Neural cell (in vitro differentiated cells): ENCODE measurements at regions not wholly inside any gene's neighbourhood (a gene's known extent, or its start where the extent isn't known, plus 50 kb on each side); places are given as distances from the start of the nearest gene placed in this dataset.

ENCODE experiments used
- H2AFZ ChIP-seq: fragments of 200-600, 300-800 bp; sonication (generic), shearing (Covaris generic); 2 replicates; pipeline ENCODE4 v1.6.0; 2014; ENCODE audit warnings: low read depth, mild to moderate bottlenecking, antibody characterized with exemption, low read length, moderate library complexity
- H3F3A ChIP-seq: fragments of 200-600 bp; shearing (Covaris generic); 2 replicates; pipeline ENCODE4 v1.6.1; 2016; ENCODE audit warnings: mild to moderate bottlenecking, moderate library complexity, mixed read lengths, antibody characterized with exemption, low read length; ENCODE audit not compliant: insufficient read depth, poor library complexity, severe bottlenecking
- H3K27ac ChIP-seq: fragments of 200-600, 300-800 bp; sonication (generic), shearing (Covaris generic); 2 replicates; pipeline ENCODE4 v1.5.1; 2014; ENCODE audit warnings: mild to moderate bottlenecking, low read length, moderate library complexity
- H3K27me3 ChIP-seq: fragments of 300-800, 200-600 bp; sonication (generic), shearing (Covaris generic); 2 replicates; pipeline ENCODE4 v1.6.0; 2014; ENCODE audit warnings: mild to moderate bottlenecking, low read depth, low read length, moderate library complexity; ENCODE audit not compliant: insufficient read depth
- H3K36me3 ChIP-seq: fragments of 300-800, 200-600 bp; sonication (generic), shearing (Covaris generic); 2 replicates; pipeline ENCODE4 v1.5.1; 2014; ENCODE audit warnings: mild to moderate bottlenecking, antibody characterized with exemption, low read length, moderate library complexity; ENCODE audit not compliant: insufficient read depth
- H3K4me2 ChIP-seq: fragments of 300-800, 200-600 bp; sonication (generic), shearing (Covaris generic); 2 replicates; pipeline ENCODE4 v1.6.0; 2014; ENCODE audit warnings: mild to moderate bottlenecking, low read length
- H3K4me3 ChIP-seq: fragments of 300-800, 200-600 bp; sonication (generic), shearing (Covaris generic); 2 replicates; pipeline ENCODE4 v1.5.1; 2014; ENCODE audit warnings: mild to moderate bottlenecking, low read length, moderate library complexity
- H3K79me2 ChIP-seq: fragments of 200-600 bp; shearing (Covaris generic); replicated peaks from 2 replicates; pipeline ENCODE4 v1.6.0; 2014; ENCODE audit warnings: mild to moderate bottlenecking, low read length, moderate library complexity; ENCODE audit not compliant: insufficient read depth
- H3K9ac ChIP-seq: fragments of 300-800, 200-600 bp; sonication (generic), shearing (Covaris generic); 2 replicates; pipeline ENCODE4 v1.6.1; 2016; ENCODE audit warnings: mild to moderate bottlenecking, low read length, mixed read lengths
- H3K9me2 ChIP-seq: fragments of 200-600 bp; shearing (Covaris generic); 2 replicates; pipeline ENCODE4 v1.6.1; 2016; ENCODE audit warnings: mild to moderate bottlenecking, low read length, mixed read lengths; ENCODE audit not compliant: insufficient read depth
- H3K9me3 ChIP-seq: fragments of 200-600, 300-800 bp; sonication (generic), shearing (Covaris generic); 2 replicates; pipeline ENCODE4 v1.6.1; 2016; ENCODE audit warnings: mild to moderate bottlenecking, mixed run types, low read length, moderate library complexity, mixed read lengths
- H4K20me1 ChIP-seq: fragments of 200-600 bp; shearing (Covaris generic); 2 replicates; pipeline ENCODE4 v1.6.1; 2016; ENCODE audit warnings: mild to moderate bottlenecking, mixed run types; ENCODE audit not compliant: insufficient read depth
- EP300 ChIP-seq: fragments of 450-650 bp; conservative IDR thresholded peaks from 2 replicates; pipeline ENCODE4 v1.6.1; 2014; ENCODE audit warnings: antibody characterized with exemption, mild to moderate bottlenecking, moderate library complexity; ENCODE audit not compliant: poor library complexity, severe bottlenecking
- EZH2 ChIP-seq: fragments of 200-600, 300-800 bp; shearing (Covaris generic), sonication (generic); IDR thresholded peaks from 2 replicates; pipeline ENCODE4 v1.6.1; 2014; ENCODE audit warnings: antibody characterized with exemption, low read length, borderline replicate concordance, mild to moderate bottlenecking; ENCODE audit not compliant: insufficient read depth, poor library complexity, severe bottlenecking
- MXI1 ChIP-seq: fragments of 450-650 bp; conservative IDR thresholded peaks from 2 replicates; pipeline ENCODE4 v1.6.1; 2014; ENCODE audit warnings: antibody characterized with exemption, mild to moderate bottlenecking; ENCODE audit not compliant: poor library complexity, severe bottlenecking
- POLR2AphosphoS5 ChIP-seq: IDR thresholded peaks from 2 replicates; pipeline ENCODE4 v1.6.1; 2012
- RAD21 ChIP-seq: fragments of 450-650 bp; conservative IDR thresholded peaks from 2 replicates; pipeline ENCODE4 v1.6.1; 2014; ENCODE audit warnings: antibody characterized with exemption, mild to moderate bottlenecking, moderate library complexity
- SMC3 ChIP-seq: fragments of 450-650 bp; conservative IDR thresholded peaks from 2 replicates; pipeline ENCODE4 v1.6.1; 2014; ENCODE audit warnings: antibody characterized with exemption, mild to moderate bottlenecking, moderate library complexity; ENCODE audit not compliant: poor library complexity
- TAF1 ChIP-seq: IDR thresholded peaks from 2 replicates; pipeline ENCODE4 v1.6.1; 2012; ENCODE audit warnings: low read depth
- TF ChIP-seq, protein P1 (sequence below): fragments of 450-650 bp; IDR thresholded peaks from 2 replicates; pipeline ENCODE4 v1.5.1; 2014; ENCODE audit warnings: antibody characterized with exemption, mild to moderate bottlenecking, moderate library complexity; ENCODE audit not compliant: poor library complexity, severe bottlenecking
- TF ChIP-seq, protein P2 (sequence below): IDR thresholded peaks from 2 replicates; pipeline ENCODE4 v1.6.1; 2012; ENCODE audit warnings: borderline replicate concordance

DNA sequence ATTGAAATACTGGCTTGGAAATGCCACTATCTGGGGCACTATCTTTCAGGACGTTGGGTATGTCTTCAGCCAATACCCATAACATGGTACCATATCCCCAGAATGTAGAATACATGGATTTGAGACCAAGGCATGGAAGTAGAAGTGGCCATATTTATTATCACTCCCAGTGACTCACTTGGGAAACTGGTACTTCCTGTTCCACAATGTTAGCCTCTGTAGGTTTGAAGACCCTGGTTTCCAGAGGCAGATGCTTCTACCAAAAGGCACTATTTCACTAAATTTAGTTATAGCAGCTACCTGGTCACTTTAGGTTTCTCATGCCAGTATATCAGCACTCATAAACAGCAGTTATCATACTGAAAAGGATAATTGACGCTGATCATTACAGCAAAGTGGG, 184.2 kb downstream of the CCDC71L start:
- H3K79me2 ChIP-seq, result no peaks in the 10 kb centered on the region
- H3K27me3 ChIP-seq, result no peaks in the 10 kb centered on the region
- no peak overlapping the region for H3K27ac ChIP-seq
- H2AFZ ChIP-seq, result no peak overlapping the region
- H3F3A ChIP-seq, result no peaks in the 10 kb centered on the region
- H3K4me3 ChIP-seq, result no peak overlapping the region
- H3K9ac ChIP-seq, result no peak overlapping the region
- TF ChIP-seq SMC3 (no peak), POLR2AphosphoS5 (no peak), EP300 (no peak), RAD21 (no peak), EZH2 (no peak), MXI1 (no peak), TAF1 (no peak)
- TF ChIP-seq, protein P1, sequence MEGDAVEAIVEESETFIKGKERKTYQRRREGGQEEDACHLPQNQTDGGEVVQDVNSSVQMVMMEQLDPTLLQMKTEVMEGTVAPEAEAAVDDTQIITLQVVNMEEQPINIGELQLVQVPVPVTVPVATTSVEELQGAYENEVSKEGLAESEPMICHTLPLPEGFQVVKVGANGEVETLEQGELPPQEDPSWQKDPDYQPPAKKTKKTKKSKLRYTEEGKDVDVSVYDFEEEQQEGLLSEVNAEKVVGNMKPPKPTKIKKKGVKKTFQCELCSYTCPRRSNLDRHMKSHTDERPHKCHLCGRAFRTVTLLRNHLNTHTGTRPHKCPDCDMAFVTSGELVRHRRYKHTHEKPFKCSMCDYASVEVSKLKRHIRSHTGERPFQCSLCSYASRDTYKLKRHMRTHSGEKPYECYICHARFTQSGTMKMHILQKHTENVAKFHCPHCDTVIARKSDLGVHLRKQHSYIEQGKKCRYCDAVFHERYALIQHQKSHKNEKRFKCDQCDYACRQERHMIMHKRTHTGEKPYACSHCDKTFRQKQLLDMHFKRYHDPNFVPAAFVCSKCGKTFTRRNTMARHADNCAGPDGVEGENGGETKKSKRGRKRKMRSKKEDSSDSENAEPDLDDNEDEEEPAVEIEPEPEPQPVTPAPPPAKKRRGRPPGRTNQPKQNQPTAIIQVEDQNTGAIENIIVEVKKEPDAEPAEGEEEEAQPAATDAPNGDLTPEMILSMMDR, result no peak
- TF ChIP-seq, protein P2, sequence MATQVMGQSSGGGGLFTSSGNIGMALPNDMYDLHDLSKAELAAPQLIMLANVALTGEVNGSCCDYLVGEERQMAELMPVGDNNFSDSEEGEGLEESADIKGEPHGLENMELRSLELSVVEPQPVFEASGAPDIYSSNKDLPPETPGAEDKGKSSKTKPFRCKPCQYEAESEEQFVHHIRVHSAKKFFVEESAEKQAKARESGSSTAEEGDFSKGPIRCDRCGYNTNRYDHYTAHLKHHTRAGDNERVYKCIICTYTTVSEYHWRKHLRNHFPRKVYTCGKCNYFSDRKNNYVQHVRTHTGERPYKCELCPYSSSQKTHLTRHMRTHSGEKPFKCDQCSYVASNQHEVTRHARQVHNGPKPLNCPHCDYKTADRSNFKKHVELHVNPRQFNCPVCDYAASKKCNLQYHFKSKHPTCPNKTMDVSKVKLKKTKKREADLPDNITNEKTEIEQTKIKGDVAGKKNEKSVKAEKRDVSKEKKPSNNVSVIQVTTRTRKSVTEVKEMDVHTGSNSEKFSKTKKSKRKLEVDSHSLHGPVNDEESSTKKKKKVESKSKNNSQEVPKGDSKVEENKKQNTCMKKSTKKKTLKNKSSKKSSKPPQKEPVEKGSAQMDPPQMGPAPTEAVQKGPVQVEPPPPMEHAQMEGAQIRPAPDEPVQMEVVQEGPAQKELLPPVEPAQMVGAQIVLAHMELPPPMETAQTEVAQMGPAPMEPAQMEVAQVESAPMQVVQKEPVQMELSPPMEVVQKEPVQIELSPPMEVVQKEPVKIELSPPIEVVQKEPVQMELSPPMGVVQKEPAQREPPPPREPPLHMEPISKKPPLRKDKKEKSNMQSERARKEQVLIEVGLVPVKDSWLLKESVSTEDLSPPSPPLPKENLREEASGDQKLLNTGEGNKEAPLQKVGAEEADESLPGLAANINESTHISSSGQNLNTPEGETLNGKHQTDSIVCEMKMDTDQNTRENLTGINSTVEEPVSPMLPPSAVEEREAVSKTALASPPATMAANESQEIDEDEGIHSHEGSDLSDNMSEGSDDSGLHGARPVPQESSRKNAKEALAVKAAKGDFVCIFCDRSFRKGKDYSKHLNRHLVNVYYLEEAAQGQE, result no peak
- H3K36me3 ChIP-seq, result no peaks in the 10 kb centered on the region
- no peaks in the 10 kb centered on the region for H3K9me2 ChIP-seq
- H3K9me3 ChIP-seq, result no peaks in the 10 kb centered on the region
- no peak overlapping the region for H3K4me2 ChIP-seq
- no peaks in the 10 kb centered on the region for H4K20me1 ChIP-seq

DNA sequence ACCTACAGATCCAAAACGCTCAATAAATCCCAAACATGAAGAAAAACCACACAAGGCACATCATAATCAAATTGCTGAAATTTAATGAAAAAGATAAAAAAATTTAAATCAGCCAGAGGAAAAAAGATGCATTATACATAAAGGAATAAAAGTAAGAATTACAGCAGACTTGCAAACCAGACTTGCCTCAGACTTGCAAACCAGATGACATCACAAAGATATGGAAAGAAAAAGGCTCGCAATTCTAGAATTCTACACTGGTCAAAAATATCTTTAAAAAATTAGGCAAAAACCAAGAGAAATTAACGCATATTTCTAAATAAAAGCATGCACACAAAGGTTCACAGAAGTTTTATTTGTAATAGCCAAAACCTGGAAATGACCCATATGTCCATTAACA, 188.0 kb upstream of the NAMPT start:
- TF ChIP-seq TAF1 (no peak), MXI1 (no peak), SMC3 (no peak), POLR2AphosphoS5 (no peak), EZH2 (no peak), EP300 (no peak), RAD21 (no peak)
- TF ChIP-seq, protein P2, result no peak
- TF ChIP-seq, protein P1, result no peak
- H3K4me2 ChIP-seq, result no peak overlapping the region
- H3K36me3 ChIP-seq, result no peaks in the 10 kb centered on the region
- no peaks in the 10 kb centered on the region for H3K9me3 ChIP-seq
- no peak overlapping the region for H3K4me3 ChIP-seq
- no peak overlapping the region for H2AFZ ChIP-seq
- H3F3A ChIP-seq, result no peaks in the 10 kb centered on the region
- H4K20me1 ChIP-seq, result no peaks in the 10 kb centered on the region
- no peaks in the 10 kb centered on the region for H3K27me3 ChIP-seq
- no peak overlapping the region for H3K9ac ChIP-seq
- H3K79me2 ChIP-seq, result no peaks in the 10 kb centered on the region
- H3K27ac ChIP-seq, result no peak overlapping the region
- no peaks in the 10 kb centered on the region for H3K9me2 ChIP-seq
